ENCODE measurements at regions not wholly inside any gene's neighbourhood (a gene's known extent, or its start where the extent isn't known, plus 50 kb on each side); places are given as distances from the start of the nearest gene placed in this dataset.

DNA sequence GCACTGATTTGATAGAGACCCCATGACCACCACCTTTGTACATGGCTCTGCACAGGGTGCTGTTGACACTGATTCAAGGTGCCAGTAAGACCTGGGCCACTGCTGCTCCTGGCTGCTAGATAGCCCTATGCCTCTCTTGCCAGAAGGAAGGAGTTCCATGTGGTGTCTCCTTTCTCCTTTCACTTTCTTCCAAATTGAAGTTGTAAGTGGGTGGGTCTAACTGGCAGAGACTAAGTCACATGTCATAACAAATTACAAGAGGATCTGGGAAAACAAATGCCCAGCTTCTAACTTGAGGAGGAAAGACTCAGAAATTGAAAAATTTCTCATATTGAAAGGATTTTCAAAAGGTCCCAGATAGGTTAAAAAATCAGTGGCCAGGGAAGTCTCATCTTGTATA is 116.8 kb downstream of the TFAP2B start:
- no peak for TF ChIP-seq CTCF (IDR thresholded peaks at IDR 0.05)
- no peak for TF ChIP-seq POLR2A (IDR thresholded peaks at IDR 0.05)

Measured in prostate gland (tissue), 2 donors.